Mesothelial cell of epicardium (in vitro differentiated cells): ENCODE measurements at regions not wholly inside any gene's neighbourhood (a gene's known extent, or its start where the extent isn't known, plus 50 kb on each side); places are given as distances from the start of the nearest gene placed in this dataset.

ENCODE experiments used
- DNase-seq, 2 experiments: peaks; one replicate each; pipeline ENCODE4 v3.0.0; 2021; ENCODE audit warnings: low spot score in 2 of 2; ENCODE audit not compliant: unreplicated experiment in 2 of 2
- H3K27ac Mint-ChIP-seq: 2 replicates; pipeline ENCODE4 v1.8.0; 2021; ENCODE audit warnings: mixed read lengths
- H3K27me3 Mint-ChIP-seq: 2 replicates; pipeline ENCODE4 v1.8.0; 2021; ENCODE audit warnings: low read depth, mixed read lengths
- H3K36me3 Mint-ChIP-seq: 2 replicates; pipeline ENCODE4 v1.8.0; 2021; ENCODE audit warnings: mixed read lengths
- H3K4me1 Mint-ChIP-seq: 2 replicates; pipeline ENCODE4 v1.8.0; 2021; ENCODE audit warnings: mixed read lengths
- H3K4me3 Mint-ChIP-seq: 2 replicates; pipeline ENCODE4 v1.8.0; 2021; ENCODE audit warnings: mild to moderate bottlenecking, moderate library complexity, mixed read lengths
- H3K9me3 Mint-ChIP-seq: 2 replicates; pipeline ENCODE4 v1.8.0; 2021; ENCODE audit warnings: mixed read lengths
- TF ChIP-seq, protein P1 (sequence below): fragments of 200-600 bp; sonication (generic); IDR thresholded peaks from one replicate; pipeline ENCODE4 v1.5.0; 2021; ENCODE audit warnings: antibody characterized with exemption; ENCODE audit not compliant: unreplicated experiment

DNA sequence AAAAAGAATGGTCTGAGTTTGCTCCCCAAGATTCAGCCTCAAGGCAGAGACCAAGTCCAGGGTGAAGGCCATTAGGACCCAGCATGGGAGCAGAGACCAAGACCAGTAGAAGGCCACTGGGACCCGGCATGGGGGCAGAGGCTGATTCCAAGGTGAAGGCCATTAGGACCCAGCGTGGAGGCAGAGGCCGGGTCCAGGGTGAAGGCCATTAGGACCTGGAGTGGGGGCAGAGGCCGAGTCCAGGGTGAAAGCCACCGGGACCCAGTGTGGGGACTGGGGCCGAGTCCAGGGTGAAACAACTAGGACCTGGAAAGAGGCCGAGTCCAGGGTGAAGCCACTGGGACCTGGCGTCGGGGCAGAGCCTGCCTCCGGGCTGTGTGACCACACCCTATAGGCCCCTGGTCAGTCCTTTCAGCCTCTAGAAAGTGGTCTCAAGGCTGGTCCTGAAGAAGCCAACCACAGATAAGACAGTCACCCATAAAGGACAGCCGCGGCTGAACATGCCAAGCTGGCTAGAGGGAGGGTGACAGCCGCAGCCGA lies 113.8 kb upstream of the SALL3 start:
- TF ChIP-seq, protein P1, sequence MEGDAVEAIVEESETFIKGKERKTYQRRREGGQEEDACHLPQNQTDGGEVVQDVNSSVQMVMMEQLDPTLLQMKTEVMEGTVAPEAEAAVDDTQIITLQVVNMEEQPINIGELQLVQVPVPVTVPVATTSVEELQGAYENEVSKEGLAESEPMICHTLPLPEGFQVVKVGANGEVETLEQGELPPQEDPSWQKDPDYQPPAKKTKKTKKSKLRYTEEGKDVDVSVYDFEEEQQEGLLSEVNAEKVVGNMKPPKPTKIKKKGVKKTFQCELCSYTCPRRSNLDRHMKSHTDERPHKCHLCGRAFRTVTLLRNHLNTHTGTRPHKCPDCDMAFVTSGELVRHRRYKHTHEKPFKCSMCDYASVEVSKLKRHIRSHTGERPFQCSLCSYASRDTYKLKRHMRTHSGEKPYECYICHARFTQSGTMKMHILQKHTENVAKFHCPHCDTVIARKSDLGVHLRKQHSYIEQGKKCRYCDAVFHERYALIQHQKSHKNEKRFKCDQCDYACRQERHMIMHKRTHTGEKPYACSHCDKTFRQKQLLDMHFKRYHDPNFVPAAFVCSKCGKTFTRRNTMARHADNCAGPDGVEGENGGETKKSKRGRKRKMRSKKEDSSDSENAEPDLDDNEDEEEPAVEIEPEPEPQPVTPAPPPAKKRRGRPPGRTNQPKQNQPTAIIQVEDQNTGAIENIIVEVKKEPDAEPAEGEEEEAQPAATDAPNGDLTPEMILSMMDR: no peak
- Mint-ChIP-seq H3K4me3 (no peak overlapping the region), H3K27me3 (peaks cover 14% of the 10 kb centered on the region), H3K4me1 (peaks cover 12% of the 10 kb centered on the region), H3K36me3 (no peaks in the 10 kb centered on the region), H3K27ac (no peak overlapping the region), H3K9me3 (peaks cover 13% of the 10 kb centered on the region)
- DNase-seq: no peak

DNA sequence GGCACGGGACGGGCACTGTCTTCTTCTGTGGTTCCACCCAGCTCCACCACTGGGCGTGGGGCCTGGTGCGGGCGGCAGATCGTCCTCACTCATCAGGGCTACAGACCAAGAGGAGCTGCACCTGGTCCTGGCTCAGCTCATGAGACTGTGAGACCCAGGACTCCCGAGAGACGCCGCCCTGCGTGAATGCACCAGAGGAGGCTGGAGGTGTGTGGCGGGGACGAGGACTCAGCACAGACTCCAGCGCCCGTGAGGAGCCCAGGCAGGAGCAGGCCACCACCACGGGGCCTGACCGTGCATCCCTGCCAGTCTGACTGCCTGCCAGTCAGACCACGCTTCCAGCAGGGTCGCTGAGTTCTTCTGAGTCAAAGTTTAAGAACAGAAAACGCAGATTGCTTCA lies 112.5 kb upstream of the SALL3 start:
- Mint-ChIP-seq H3K27ac (no peak overlapping the region), H3K36me3 (no peaks in the 10 kb centered on the region), H3K27me3 (peaks cover 5% of the 10 kb centered on the region), H3K4me3 (no peak overlapping the region), H3K9me3 (peaks cover 13% of the 10 kb centered on the region), H3K4me1 (peaks cover 12% of the 10 kb centered on the region)
- no peak for DNase-seq
- TF ChIP-seq, protein P1: no peak

DNA sequence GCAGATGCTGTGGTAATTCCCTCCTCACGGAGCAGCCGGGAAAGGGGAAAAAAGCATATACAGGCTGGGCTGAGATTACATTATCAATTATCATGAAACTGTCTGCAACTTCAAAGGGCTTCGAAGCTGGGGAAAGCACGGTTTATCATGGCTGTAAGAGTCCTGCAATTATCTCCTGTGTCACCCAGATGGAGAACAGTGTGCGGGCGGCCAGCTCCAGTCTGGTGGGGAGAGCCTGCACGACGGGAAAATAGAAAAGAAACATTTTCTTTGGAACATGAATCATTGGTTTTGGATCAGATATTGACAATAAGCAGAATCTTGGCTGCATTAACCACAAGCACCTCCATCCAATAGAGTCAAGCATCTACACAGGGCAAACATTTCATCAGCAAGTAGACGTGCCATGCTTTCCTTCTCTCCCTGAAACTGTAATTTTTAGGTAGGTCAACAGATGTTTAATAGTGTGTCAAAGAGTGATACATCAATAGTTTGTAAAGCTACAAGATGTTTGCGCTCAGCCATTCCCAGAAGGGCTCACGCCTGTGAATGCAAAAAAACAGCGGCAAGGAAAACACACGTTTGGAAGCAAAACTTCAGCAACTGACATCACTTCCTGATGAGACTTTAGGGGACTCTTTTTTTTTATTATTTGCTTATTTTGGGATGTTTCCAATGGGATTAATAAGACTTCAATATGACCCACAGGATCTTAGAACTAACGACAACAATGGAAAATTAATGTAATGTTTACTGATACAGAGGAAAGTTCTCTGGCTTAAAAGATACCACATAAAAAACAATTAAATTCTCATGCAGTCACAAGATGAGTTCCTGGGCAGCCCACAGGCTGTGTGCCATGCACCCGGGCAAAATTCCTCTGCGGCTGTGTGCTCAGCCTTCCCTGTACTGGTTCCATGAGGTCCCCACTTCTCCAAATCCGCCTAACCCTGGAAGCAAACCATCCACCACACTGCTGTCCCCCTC lies 111.0 kb upstream of the SALL3 start:
- no peak for DNase-seq
- TF ChIP-seq, protein P1: no peak
- Mint-ChIP-seq H3K27me3 (peaks cover 5% of the 10 kb centered on the region), H3K36me3 (no peaks in the 10 kb centered on the region), H3K4me1 (peaks cover 12% of the 10 kb centered on the region), H3K4me3 (no peak overlapping the region), H3K9me3 (peaks cover 9% of the 10 kb centered on the region), H3K27ac (peak overlapping the region; percentile 43)

DNA sequence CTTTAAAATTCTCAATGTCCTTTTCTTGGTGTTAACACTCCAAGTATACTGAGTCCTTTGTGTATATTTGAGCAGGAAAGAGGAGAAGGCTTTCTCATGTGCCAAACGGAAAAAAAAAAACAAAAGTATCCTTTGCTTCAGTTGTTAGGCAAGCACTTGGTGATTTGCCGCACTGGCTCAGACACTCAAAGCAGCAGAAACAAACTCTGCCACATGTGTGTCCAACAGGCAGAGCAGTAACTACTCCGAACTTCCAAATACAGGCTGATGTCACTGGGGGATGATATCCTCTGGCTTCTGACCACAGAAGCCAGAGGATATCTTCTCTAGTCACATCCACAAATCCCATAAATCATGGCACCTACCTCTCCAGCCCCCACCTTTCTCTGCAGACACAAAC lies 108.0 kb upstream of the SALL3 start:
- H3K4me1 Mint-ChIP-seq: peaks cover 15% of the 10 kb centered on the region
- no peaks in the 10 kb centered on the region for H3K36me3 Mint-ChIP-seq
- H3K27me3 Mint-ChIP-seq: peaks cover 4% of the 10 kb centered on the region
- no peak overlapping the region for H3K27ac Mint-ChIP-seq
- TF ChIP-seq, protein P1: no peak
- H3K9me3 Mint-ChIP-seq: no peaks in the 10 kb centered on the region
- H3K4me3 Mint-ChIP-seq: no peak overlapping the region
- no peak for DNase-seq

DNA sequence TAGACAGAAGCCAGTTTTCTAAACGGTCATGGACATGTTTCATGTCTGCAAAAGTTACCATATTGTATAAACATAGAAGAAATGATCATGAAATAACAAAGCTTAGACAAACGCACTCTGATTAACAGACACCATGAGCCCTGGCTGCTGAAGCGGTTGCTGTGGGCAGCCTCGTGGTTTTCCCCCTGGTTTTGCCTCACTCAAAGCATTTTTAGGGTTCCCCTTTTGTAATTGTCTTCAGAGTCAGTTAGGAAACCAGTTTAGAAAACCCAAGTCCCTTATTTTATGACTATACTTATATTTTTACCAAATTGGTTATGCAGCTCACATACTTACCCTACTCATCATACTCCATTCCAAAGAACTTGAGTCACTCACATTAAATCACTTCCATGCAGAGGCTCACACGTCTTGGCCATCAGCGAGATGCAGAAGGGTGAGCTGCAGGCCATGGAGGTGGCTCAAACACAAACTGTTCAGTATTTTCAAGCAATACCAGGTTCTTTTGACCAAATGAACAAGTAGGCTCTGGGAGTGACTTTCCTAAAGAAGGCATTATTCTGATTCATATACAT lies 105.6 kb upstream of the SALL3 start:
- DNase-seq: no peak
- Mint-ChIP-seq H3K36me3 (no peaks in the 10 kb centered on the region), H3K27me3 (peaks cover 19% of the 10 kb centered on the region), H3K4me1 (peaks cover 5% of the 10 kb centered on the region), H3K9me3 (no peaks in the 10 kb centered on the region), H3K4me3 (no peak overlapping the region), H3K27ac (no peak overlapping the region)
- TF ChIP-seq, protein P1: no peak
